Skin epidermis (tissue), 12 donors: ENCODE measurements at regions not wholly inside any gene's neighbourhood (a gene's known extent, or its start where the extent isn't known, plus 50 kb on each side); places are given as distances from the start of the nearest gene placed in this dataset.
"Not testable (repeated sequence)": the region's sequence is repeated elsewhere in the genome, so short reads cannot be mapped to it uniquely, and the experiment has no call there.

ENCODE experiments used
- H3K27ac ChIP-seq, 21 experiments: fragments of 200-600 bp; sonication (generic) in 11 of 21; one replicate each; pipeline ENCODE4 v1.5.0; 2020; ENCODE audit warnings: mild to moderate bottlenecking in 3 of 21, inconsistent platforms in 2 of 21, moderate library complexity in 2 of 21
- H3K4me3 ChIP-seq, 7 experiments: fragments of 200-600 bp; sonication (generic) in 2 of 7; one replicate each; pipeline ENCODE4 v1.5.0; 2020; ENCODE audit warnings: inconsistent platforms in 2 of 7, mild to moderate bottlenecking in 2 of 7, moderate library complexity in 1 of 7

DNA sequence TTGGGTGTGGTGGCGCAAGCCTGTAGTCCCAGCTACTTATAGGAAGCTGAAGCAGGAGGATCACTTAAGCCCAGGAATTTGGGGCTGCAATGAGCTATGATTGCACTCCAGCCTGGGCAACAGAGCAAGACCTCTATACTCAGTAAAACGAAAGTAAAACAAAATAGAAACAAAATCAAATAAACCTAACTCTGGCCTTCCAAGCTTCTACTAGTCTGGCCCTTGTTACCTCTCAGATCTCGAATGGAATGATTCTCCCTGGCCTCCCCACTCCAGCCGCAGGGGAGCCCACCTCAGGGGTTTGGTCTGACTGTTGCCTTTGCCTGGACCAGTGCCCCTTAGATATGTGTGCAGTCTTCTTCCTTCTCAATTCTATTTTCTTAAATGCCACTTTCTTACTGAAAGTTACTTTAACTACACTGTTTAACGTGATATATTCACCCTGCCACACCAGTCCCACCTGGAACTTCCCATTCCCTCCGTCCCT, 160.0 kb upstream of the GCFC2 start:
- H3K4me3 ChIP-seq, result no peak overlapping the region
- no peak overlapping the region for H3K27ac ChIP-seq

DNA sequence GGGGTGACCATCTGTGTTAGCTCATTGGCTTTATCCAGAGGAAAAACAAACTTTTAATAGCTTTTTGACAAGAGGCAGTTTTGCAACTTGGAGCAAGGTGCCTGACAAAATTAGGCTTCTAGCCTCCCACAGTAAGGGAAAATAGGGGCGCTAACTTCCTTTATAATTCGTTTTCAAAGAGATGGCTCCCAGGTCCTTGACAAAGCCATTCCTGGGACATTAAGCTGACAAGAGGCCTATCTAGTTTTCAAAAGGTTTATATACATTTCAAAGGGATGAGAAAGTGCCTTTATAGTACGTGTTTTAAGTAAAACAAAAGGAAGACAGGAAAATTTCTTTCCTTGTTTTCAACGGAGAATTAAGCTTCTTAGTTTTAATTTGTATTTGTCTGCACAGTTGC, 159.4 kb upstream of the GCFC2 start:
- Histone ChIP-seq H3K27ac (no peak overlapping the region), H3K4me3 (no peak overlapping the region)

DNA sequence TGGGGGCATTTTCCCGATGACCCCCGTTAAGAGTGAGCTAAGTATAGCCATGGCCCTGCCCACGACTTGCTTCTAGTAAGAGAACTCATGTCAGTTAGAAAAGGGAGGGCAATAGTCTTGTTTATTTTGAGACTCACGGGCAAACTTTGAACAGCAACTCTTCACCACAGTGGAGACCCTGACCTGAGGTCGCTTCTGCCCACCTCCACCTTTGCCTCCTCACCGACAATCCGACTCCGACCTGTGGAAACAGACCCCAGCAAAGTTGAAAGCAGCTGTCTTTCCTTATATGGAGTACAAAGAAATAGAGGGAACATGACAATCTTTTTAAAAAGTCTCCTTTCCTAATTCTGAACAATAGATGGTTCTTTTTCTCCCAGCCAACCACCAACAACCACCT, 155.0 kb upstream of the GCFC2 start:
- no peak overlapping the region for H3K4me3 ChIP-seq
- no peak overlapping the region for H3K27ac ChIP-seq

DNA sequence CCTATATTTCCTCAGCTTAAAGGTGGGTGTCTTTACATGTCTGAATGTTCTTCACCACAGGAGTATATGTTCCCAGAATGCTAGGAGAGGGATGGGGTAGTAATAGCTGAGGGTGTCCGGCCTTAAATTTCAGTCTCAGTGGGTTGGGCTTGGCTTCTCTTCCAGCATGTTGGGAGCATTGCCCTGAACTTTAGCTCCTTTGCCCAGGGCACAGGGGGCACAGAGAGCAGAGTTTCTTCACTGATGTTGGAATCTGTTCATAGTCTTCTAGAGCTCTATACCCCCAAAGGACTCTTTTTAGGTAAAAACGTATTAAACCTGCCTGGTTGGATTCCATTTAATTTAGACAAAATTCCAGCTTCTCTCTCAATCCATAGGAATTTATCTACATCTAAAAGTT, 154.4 kb upstream of the GCFC2 start:
- Histone ChIP-seq H3K27ac (no peak overlapping the region), H3K4me3 (no peak overlapping the region)

DNA sequence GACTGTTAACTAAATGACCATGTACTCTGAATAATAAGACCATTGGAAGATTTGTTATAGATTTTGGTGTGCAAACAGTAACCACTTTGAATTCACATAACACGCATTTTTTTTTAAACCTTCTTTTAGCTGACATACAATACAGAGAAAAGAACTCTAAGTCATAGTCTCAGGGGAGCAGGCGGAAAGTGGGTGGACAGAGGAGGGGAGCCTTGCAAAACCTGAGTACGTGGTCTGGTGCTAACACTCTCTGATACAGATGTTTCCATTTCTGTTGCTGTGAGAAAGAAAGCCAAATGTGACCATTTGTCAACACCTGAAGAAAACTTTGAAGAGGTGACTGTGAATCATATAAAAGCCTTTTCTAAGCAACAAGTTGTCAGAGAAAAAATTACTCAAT, 151.8 kb upstream of the GCFC2 start:
- no peak overlapping the region for H3K4me3 ChIP-seq
- no peak overlapping the region for H3K27ac ChIP-seq

DNA sequence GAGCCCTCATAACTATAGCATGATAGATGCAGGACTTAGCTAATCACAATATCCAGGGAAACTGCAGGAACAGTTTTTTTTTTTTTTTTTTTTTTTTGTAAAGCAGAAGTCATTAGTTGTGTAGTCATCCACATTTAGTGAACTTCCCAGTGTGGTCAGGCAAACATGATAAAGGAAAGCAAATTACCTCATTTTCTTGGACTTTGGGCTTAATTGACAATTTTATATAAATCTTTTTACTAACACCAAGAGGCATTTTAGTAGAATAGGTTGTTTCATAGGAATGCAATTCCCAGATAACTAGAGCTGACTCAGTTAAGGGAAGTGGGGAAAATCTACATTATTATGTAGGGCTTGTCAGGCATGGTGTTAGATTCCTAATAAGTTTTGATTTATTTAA, 142.7 kb upstream of the GCFC2 start:
- no peak overlapping the region for H3K4me3 ChIP-seq
- H3K27ac ChIP-seq, result no peak overlapping the region

DNA sequence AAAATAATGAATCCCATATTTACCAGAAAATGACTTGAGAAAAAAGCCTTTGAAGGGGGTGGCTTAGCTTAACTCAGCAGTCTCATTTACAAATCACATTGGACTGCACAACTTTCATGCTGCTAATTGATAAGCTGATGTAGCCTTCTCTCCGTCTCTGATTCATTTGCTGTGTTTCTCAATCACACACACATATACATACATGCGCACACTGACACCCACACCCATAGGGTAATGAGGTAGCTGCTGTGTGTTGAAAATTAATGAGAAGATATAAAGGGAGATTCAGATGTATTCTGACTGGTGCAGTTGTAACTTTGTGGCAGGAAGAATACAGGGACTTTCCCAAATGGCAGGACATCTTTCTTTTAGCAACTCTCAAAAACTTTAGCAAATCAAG, 141.9 kb upstream of the GCFC2 start:
- Histone ChIP-seq H3K4me3 (no peak overlapping the region), H3K27ac (no peak overlapping the region)

DNA sequence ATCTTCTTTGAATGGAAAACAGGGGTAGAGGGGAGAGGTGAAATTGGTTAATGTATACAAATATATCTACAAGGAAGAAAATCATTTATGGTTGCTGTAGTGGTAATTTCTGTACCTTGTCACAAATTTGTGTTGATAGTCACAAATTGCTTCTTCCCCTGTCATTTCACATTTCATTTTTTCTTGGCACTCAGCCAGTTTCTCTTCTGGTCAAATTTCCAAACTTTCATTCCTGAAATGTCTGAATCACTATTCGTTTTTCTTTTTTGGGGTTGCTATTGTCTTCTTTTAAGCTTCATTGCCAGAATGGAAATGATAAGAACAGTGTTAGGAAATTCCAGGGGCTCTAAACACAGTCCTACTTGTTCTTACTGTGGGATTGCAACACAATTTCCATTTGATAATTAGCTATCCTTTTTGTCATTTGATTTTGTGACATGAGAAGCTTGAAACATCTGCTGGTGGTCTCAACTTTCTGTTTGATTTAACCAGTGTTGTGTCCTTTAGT, 136.0 kb upstream of the GCFC2 start:
- Histone ChIP-seq H3K4me3 (no peak overlapping the region), H3K27ac (no peak overlapping the region)

DNA sequence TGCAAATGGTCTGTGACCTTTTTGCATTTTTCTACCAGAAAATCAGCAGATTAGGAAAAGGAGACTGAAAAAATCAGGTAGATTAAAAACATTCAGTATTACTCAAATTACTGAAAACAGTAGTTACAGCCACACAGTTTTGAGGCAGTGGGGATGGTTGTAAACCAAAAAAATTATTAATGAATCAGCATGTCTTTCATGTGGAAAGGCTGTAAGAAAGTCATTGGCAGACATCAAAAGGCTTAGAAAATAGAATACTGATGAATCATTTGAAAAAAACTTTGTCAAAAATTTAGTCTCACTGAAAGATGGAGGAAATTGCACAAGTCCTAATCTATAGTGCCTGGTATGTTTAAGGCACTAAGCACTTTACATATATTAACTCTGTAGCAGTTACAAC, 133.9 kb upstream of the GCFC2 start:
- Histone ChIP-seq H3K4me3 (no peak overlapping the region), H3K27ac (no peak overlapping the region)

DNA sequence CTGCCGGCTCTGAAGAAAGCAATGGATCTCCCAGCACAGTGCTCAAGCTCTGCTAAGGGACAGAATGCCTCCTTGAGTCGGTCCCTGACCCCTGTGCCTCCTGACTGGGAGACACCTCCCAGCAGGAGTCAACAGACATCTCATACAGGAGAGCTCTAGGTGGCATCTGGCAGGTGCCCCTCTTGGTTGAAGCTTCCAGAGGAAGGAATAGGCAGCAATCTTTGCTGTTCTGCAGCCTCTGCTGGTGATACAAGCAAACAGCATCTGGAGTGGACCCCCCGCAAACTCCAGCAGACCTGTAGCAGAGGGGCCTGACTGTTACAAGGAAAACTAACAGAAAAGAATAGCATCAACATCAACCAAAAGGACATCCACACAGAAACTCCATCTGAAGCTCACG, 123.9 kb upstream of the GCFC2 start:
- not testable (repeated sequence) for H3K4me3 ChIP-seq, H3K27ac ChIP-seq

DNA sequence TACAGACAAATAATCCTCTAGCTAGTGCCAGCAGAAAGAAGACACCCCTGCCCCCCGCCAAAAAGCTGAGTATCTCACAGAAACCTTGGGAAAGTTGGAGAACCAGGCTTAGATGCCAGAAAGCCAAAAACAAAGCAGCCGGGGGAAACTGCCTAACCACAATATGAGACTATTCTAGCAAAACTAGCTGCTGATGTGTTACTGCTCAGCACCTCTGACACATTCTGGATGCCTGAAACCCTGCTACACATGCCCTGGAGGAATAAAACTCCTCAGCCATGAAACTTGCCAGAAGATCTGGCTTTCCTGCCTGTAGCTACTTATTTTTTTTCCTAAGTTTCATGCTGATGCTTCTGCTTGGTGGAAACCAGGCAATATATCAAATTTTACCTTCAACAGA, 122.7 kb upstream of the GCFC2 start:
- Histone ChIP-seq H3K27ac (no peak overlapping the region), H3K4me3 (no peak overlapping the region)

DNA sequence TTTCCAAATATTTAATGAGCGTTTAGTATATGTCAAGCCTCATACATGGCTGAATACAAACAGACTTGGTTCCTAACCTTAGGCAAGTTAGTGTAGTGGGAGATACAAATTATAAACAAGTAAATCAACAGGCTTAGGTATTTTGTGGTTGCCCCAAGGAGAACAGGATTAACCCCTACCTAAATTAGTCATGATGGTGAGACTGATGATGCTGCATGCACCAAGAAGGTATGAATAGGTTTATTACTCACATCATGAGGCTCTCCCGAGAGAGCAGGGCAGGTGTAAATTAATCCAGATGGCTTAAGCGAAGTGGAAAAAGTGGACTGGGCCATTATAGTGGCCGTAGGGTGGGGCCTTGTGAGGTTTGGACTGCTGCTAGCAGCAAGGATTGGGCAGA, 118.1 kb upstream of the GCFC2 start:
- H3K4me3 ChIP-seq, result no peak overlapping the region
- H3K27ac ChIP-seq, result no peak overlapping the region

DNA sequence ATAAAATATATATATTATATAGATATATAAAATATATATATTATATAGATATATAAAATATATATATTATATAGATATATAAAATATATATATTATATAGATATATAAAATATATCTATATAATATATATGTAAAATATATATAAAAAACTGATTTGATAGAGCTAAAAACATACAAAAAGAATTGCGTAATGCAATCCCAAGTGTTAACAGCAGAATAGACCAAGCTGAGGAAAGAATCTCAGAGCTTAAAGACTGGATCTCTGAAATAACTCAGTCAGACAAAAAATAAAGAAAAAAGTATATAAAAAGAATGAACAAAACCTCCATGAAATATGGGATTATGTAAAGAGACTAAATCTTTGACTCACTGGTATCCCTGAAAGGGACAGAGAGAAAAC, 112.8 kb upstream of the GCFC2 start:
- H3K4me3 ChIP-seq, H3K27ac ChIP-seq: not testable (repeated sequence)

DNA sequence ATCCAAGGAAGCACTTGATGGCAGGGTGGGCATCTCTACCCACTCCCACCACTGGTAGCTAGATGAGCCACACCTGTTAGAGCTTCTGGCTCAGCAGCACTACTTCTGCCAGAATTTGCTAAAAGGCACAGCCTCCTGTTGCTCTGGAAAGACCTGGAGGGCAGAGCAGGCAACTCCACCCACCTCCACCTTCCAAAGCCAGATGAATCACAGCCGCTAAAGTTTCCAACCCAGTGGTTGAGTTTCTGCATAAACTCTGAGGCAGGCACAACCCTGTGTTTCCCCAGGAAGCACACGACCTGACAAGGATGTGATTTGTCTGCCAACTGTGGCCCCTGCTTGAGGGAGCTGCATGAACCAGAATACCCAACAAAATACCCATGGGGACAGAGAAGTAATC, 111.6 kb upstream of the GCFC2 start:
- H3K4me3 ChIP-seq, result no peak overlapping the region
- no peak overlapping the region for H3K27ac ChIP-seq

DNA sequence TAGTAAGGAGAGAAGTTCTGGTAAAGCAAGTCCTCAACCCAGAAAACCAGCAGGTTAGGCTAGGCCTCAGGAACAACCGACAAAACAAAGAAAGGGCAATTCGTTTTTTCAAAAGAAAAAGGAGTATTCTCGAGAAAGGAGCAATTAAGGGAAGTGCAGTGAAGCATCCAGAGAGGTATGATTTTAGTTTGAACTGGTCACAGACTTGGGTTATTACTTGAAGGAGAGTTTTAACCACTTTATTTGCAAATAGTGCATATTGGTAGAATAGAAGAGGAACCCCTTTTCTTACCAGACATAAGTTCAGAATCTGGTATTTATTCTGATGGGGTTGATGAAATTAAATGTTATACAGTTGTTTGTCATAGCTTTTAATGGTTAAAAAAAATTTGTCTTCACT, 110.0 kb upstream of the GCFC2 start:
- H3K4me3 ChIP-seq, result no peak overlapping the region
- no peak overlapping the region for H3K27ac ChIP-seq

DNA sequence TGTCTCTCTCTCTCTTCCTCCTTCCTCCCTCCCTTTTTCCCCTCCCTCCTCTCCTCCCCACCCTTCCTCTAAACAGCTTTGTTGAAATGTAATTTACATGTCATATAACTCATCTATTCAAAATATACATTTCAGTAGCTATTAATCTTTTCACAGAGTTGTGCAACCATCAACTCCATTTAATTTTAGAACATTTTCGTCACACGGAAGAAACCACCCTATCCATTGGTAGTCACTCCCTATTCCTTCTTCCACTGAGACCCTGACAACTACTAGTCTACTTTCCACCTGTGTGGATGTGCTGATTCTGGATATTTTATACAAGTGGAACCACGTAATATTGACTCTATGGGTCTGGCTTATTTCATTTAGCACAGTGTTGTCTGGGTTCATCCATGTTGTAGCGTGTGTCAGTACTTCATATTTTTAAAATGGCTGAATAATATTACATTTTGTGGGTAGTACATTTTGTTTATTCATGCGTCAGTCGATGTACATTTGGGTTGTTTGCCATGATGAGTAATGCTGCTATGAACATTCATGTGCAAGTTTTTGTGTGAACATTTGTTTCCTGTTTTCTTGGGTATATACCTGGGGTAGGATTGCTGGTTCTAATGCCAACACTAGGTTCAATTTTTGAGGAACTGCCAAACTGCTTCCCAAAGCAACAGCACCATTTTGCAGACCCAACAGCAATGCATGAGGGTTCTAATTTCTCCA, 100.1 kb upstream of the GCFC2 start:
- Histone ChIP-seq H3K27ac (no peak overlapping the region), H3K4me3 (no peak overlapping the region)

DNA sequence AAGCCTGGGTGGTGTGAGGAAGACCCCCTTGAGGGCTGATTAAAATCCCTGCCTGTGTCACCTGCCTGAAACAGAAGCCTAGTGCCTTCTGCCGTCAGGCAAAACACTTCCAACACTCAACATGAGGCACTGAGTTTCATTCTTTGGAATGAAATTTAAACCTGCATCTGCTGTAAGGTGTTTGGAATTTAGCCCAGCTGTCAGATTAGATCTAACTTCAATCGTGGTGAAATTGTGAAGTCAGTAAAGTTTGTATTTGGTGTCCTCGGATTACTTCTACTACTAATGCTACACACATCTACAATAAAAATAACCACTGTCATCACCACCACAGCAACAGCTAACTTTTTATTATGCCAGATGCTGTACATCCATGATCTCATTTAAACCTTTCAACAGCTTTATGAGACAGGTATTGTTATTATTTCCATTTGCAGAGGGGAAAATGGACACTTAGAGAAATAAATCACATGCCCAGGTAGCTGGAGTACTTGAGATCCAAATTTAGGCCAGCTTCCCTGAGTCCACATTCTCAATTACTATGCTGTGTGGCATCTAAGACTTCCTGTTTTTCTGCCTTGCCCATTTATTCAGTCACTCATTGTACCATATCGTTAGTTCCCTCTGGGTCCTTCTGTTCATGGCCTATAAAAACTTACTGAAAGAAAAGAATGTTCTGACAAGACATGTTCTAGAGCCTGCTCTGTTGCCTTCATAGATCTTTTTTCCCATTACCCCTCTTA, 98.2 kb upstream of the GCFC2 start:
- no peak overlapping the region for H3K27ac ChIP-seq
- no peak overlapping the region for H3K4me3 ChIP-seq

DNA sequence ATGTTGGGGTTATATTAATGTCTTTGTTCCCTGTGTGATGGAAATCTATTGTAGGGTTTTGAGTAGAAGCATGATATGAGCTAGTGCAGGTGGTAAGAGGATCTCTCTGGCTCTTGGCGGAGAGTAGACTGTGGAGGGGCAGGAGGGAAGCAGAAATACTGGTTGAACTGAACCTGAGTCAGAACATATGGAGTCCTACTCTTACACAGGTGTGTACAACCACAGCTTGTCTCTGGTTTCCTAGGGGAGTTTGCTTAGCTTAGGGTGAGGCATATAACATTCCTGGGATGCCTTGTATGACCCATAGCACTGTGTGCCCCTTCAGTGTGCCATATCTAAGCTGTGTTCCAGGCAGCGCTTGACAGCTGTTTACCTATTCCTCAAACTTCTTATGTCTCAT, 97.3 kb upstream of the GCFC2 start:
- no peak overlapping the region for H3K4me3 ChIP-seq
- no peak overlapping the region for H3K27ac ChIP-seq

DNA sequence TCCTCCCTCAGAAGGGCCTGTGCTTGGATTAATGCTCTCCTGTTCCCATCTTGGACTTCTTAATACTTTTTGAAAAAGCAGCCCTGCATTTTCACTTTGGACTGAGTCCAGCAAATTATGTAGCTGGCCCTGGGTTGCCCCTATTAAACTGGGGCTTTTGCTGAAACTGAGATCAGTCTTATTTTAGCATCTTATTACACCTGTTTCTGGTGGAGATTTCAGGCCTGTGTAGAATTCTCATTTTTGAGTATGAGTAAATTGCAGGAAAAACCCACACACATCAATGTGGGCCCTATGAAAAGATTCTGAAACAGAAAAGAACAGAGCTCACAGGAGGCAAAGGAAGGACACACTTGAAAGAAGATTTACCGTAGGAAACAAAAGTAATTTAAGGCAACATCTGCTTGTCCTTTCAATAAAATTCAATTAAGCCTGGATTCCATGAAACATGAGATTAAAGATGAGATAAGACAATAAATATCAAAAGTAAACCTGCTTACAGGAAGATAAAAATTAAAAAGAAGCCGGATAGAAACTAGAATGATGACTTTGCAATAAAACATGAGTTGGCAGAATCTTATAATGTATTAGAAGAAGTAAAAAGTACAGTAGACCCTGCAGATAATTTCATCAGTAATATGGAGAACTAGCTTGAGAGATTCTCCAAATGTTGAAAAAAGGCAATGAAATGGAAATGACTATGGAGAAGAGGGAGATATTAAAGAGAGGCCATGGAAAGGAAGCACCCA, 90.7 kb upstream of the GCFC2 start:
- H3K4me3 ChIP-seq, result no peak overlapping the region
- H3K27ac ChIP-seq, result no peak overlapping the region

DNA sequence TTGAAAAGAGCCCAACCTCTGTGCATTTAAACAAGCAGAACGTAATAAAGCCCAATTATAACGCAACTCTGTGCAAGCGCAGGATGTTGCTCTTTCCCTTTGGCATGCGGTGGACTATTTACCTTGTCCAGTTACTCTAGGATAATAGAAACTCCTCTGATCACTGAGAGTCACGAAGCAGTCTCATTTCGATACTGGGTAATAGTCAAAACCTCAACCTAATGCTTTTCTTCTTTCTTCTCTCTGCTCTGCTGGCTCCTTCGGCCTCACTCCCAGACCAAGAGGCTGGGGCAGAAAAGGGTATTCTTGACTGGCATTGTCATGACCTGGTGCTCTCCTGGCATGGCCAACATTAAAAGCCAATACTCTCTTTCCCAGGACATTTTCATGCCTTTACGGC, 89.7 kb upstream of the GCFC2 start:
- Histone ChIP-seq H3K27ac (no peak overlapping the region), H3K4me3 (no peak overlapping the region)

DNA sequence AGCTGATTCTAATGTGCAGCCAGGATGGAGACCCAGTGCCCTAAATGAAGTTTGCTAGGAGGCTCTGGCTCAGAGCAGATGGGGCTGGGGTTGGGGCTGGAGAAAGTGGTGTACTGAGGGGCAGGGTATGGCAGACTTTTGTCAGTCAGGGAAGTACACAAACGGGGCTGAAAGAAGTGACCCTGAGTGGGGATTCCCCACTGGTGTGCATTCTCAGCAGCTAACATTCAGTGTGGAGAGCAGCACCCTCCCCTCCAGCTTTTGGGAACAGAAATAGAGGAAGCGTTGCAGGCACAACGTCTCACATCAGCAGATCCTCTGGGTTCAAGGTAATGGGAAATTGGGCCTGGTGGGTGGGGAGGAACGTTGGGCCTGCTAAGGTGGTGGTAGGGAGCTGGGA, 89.1 kb upstream of the GCFC2 start:
- H3K27ac ChIP-seq, result no peak overlapping the region

More for the DNA sequence above, 89.1 kb upstream of the GCFC2 start:
- H3K4me3 ChIP-seq, result no peak overlapping the region
